Muscle layer of duodenum (tissue), 2 donors: ENCODE measurements at regions not wholly inside any gene's neighbourhood (a gene's known extent, or its start where the extent isn't known, plus 50 kb on each side); places are given as distances from the start of the nearest gene placed in this dataset.

Experiments
- H3K27ac ChIP-seq: one replicate; pipeline ENCODE4 v1.7.0; 2013; ENCODE audit warnings: mild to moderate bottlenecking, low read length
- H3K27me3 ChIP-seq: one replicate; pipeline ENCODE4 v1.7.0; 2013; ENCODE audit warnings: low read depth, mild to moderate bottlenecking, control low read depth, low read length
- H3K36me3 ChIP-seq, 2 donors: one replicate each; pipeline ENCODE4 v1.7.0; 2013; ENCODE audit warnings: low read length in 2 of 2, control low read depth in 1 of 2, mild to moderate bottlenecking in 1 of 2; ENCODE audit not compliant: insufficient read depth in 2 of 2, control insufficient read depth in 1 of 2
- H3K4me1 ChIP-seq, 2 donors: one replicate each; pipeline ENCODE4 v1.7.0; 2013; ENCODE audit warnings: low read length in 2 of 2, mild to moderate bottlenecking in 2 of 2, control low read depth in 1 of 2, moderate library complexity in 1 of 2; ENCODE audit not compliant: insufficient read depth in 2 of 2, control insufficient read depth in 1 of 2
- H3K4me3 ChIP-seq, 2 donors: one replicate each; pipeline ENCODE4 v1.7.0; 2013; ENCODE audit warnings: low read length in 2 of 2, low read depth in 1 of 2, mild to moderate bottlenecking in 1 of 2
- H3K9me3 ChIP-seq, 2 donors: one replicate each; pipeline ENCODE4 v1.7.0; 2013; ENCODE audit warnings: low read length in 2 of 2, control low read depth in 1 of 2, mild to moderate bottlenecking in 1 of 2; ENCODE audit not compliant: control insufficient read depth in 1 of 2
- donor health status: healthy.

DNA sequence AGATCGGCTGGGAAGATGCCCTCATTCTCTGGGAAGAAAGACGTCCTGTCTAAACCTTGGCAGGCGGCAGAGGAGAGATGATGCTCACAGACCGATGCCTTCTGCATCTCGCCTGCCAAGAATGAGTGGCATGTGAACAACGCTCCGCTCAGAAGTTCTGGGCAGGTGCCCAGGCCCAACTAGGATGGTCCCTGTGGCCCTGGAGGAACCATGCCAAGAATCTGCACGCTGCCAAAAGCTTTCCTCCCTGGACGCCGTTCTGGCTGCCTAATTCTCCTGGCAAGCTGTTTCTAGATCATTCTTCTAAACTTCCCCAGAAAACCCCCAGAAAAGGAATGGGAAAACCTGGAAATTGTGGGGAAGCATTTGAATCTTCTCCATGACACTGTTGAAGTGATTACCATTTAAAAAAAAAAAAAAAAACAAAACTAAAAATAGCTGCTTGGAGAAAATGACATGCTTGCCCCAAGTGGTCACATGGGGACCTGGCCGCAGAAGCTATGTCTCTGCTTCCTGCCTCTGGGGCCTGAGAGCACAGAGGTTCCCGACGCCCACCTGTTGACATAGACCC lies 440.9 kb downstream of the PRDM2 start:
- Histone ChIP-seq H3K36me3 (no peaks in the 10 kb centered on the region), H3K4me1 (peaks cover 0 to 11% of the 10 kb centered on the region in 2 donors), H3K27me3 (no peaks in the 10 kb centered on the region), H3K4me3 (no peak overlapping the region), H3K27ac (no peak overlapping the region), H3K9me3 (no peaks in the 10 kb centered on the region)

- no peaks in the 10 kb centered on the region for H3K9me3 ChIP-seq
- H3K27me3 ChIP-seq: no peaks in the 10 kb centered on the region
- H3K4me1 ChIP-seq: peaks cover 0 to 11% of the 10 kb centered on the region in 2 donors
- H3K27ac ChIP-seq: no peak overlapping the region
- H3K36me3 ChIP-seq: no peaks in the 10 kb centered on the region
- no peak overlapping the region for H3K4me3 ChIP-seq
Measured at GRCh38 chr1:14141656-14142055, 441.7 kb downstream of the PRDM2 start.

- Histone ChIP-seq H3K27me3 (no peaks in the 10 kb centered on the region), H3K4me1 (peaks cover 0 to 11% of the 10 kb centered on the region in 2 donors), H3K9me3 (no peaks in the 10 kb centered on the region), H3K36me3 (no peaks in the 10 kb centered on the region), H3K27ac (no peak overlapping the region), H3K4me3 (no peak overlapping the region)
Measured at GRCh38 chr1:14142397-14143100, 442.6 kb downstream of the PRDM2 start.

DNA sequence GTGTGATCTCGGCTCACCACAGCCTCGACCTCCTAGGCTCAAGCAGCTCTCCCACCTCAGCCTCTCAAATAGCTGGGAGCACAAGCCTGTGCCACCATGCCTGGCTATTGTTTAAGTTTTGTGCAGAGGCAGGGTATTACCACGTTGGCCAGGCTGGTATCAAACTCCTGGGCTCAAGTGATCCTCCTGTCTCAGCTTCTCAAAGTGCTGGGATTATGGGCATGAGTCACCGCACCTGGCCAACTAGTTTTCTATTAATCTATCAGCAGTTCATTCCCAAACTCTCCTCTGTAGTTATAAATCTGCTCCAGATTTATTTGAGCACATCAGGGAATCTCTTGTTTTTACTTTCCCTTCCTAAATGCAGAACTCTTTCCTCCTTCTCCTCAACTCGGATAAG lies 443.8 kb downstream of the PRDM2 start:
- H3K9me3 ChIP-seq: no peaks in the 10 kb centered on the region
- H3K4me3 ChIP-seq: no peak overlapping the region
- no peaks in the 10 kb centered on the region for H3K36me3 ChIP-seq
- no peak overlapping the region for H3K27ac ChIP-seq
- no peaks in the 10 kb centered on the region for H3K27me3 ChIP-seq
- peaks cover 0 to 11% of the 10 kb centered on the region in 2 donors for H3K4me1 ChIP-seq

GRCh38 chr1:14148526-14148925 lies 448.5 kb downstream of the PRDM2 start:
- Histone ChIP-seq H3K4me1 (no peaks in the 10 kb centered on the region), H3K9me3 (no peaks in the 10 kb centered on the region), H3K27me3 (no peaks in the 10 kb centered on the region), H3K36me3 (no peaks in the 10 kb centered on the region), H3K4me3 (no peak overlapping the region), H3K27ac (no peak overlapping the region)

GRCh38 chr1:14149431-14149830 lies 449.1 kb upstream of the KAZN start:
- no peak overlapping the region for H3K4me3 ChIP-seq
- no peaks in the 10 kb centered on the region for H3K4me1 ChIP-seq
- H3K27ac ChIP-seq: no peak overlapping the region
- no peaks in the 10 kb centered on the region for H3K27me3 ChIP-seq
- peaks cover 0 to 5% of the 10 kb centered on the region in 2 donors for H3K9me3 ChIP-seq
- H3K36me3 ChIP-seq: no peaks in the 10 kb centered on the region

GRCh38 chr1:14156543-14156942 lies 441.9 kb upstream of the KAZN start:
- H3K9me3 ChIP-seq: peaks cover 0 to 14% of the 10 kb centered on the region in 2 donors
- H3K27me3 ChIP-seq: no peaks in the 10 kb centered on the region
- no peak overlapping the region for H3K27ac ChIP-seq
- H3K4me1 ChIP-seq: no peaks in the 10 kb centered on the region
- no peak overlapping the region for H3K4me3 ChIP-seq
- no peaks in the 10 kb centered on the region for H3K36me3 ChIP-seq

- Histone ChIP-seq H3K9me3 (peaks cover 0 to 10% of the 10 kb centered on the region in 2 donors), H3K4me3 (no peak overlapping the region), H3K4me1 (no peaks in the 10 kb centered on the region), H3K36me3 (no peaks in the 10 kb centered on the region), H3K27me3 (no peaks in the 10 kb centered on the region), H3K27ac (no peak overlapping the region)
Measured at GRCh38 chr1:14160781-14161180, 437.7 kb upstream of the KAZN start.

DNA sequence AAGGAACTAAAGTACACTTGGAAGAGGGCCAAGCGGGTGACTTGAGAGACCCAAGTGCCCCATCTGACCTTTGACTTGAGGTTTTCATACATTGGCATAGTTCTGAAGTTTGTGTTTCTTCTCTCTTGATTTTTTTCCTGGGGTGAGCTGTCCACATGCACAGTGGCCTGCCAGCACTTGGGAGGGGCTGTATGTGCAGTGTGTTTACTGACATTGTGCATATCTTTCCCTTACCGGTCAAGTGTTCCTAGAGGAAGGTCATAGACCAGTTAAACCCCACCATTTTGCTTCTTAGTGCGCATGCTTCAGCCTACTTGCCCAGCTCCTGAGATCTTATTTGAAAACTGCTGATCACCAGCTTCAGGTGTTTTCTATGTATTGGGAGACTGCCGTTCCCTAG lies 435.2 kb upstream of the KAZN start:
- Histone ChIP-seq H3K27me3 (no peaks in the 10 kb centered on the region), H3K9me3 (peaks cover 0 to 5% of the 10 kb centered on the region in 2 donors), H3K27ac (no peak overlapping the region), H3K4me3 (no peak overlapping the region), H3K36me3 (no peaks in the 10 kb centered on the region), H3K4me1 (no peaks in the 10 kb centered on the region)

- no peaks in the 10 kb centered on the region for H3K36me3 ChIP-seq
- H3K27ac ChIP-seq: no peak overlapping the region
- peaks cover 0 to 5% of the 10 kb centered on the region in 2 donors for H3K9me3 ChIP-seq
- H3K4me1 ChIP-seq: no peaks in the 10 kb centered on the region
- no peaks in the 10 kb centered on the region for H3K27me3 ChIP-seq
- H3K4me3 ChIP-seq: no peak overlapping the region
Measured at GRCh38 chr1:14165371-14165801, 433.1 kb upstream of the KAZN start.

DNA sequence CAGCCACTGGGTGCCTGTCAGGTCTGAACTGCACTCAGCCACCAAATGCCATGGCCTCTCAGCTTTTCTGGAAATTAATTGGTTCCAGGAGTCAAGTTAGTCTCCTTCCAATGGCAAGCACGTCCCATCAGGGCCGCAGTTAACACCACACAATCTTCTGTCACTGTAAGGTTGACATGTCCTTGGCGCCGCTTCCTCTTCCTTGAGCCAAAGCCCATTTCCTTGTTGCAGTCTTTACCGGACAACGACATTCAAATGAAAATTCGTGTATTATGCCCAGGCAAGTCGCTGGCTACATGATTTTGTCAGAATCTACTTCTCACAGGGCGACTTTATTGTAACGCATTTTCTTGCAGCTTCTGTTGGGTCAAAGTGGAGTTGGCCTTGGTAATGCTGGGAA lies 430.6 kb upstream of the KAZN start:
- Histone ChIP-seq H3K27me3 (no peaks in the 10 kb centered on the region), H3K9me3 (peaks cover 0 to 18% of the 10 kb centered on the region in 2 donors), H3K4me3 (no peak overlapping the region), H3K36me3 (no peaks in the 10 kb centered on the region), H3K4me1 (no peaks in the 10 kb centered on the region), H3K27ac (no peak overlapping the region)
